ENCODE measurements at regions not wholly inside any gene's neighbourhood (a gene's known extent, or its start where the extent isn't known, plus 50 kb on each side); places are given as distances from the start of the nearest gene placed in this dataset.

GRCh38 chr10:61319386-61320256 lies 133.6 kb downstream of the TMEM26 start:
- intact Hi-C loops (cut with DNase I) = no loop called here
- no peak for DNase-seq (ENCODE audit: extremely low spot score in 2 of 2)
- Histone ChIP-seq H3K9me3 (no peaks in the 10 kb centered on the region), H3K4me1 (no peaks in the 10 kb centered on the region), H3K36me3 (no peaks in the 10 kb centered on the region), H3K4me3 (no peak overlapping the region), H3K27me3 (no peaks in the 10 kb centered on the region), H3K27ac (no peak overlapping the region)
- TF ChIP-seq POLR2AphosphoS5 (IDR thresholded peaks at IDR 0.05; ENCODE audit: insufficient read depth in 1 of 2, low read depth in 1 of 2) (no peak), POLR2A (IDR thresholded peaks at IDR 0.05) (no peak)
- TF ChIP-seq, protein P1, sequence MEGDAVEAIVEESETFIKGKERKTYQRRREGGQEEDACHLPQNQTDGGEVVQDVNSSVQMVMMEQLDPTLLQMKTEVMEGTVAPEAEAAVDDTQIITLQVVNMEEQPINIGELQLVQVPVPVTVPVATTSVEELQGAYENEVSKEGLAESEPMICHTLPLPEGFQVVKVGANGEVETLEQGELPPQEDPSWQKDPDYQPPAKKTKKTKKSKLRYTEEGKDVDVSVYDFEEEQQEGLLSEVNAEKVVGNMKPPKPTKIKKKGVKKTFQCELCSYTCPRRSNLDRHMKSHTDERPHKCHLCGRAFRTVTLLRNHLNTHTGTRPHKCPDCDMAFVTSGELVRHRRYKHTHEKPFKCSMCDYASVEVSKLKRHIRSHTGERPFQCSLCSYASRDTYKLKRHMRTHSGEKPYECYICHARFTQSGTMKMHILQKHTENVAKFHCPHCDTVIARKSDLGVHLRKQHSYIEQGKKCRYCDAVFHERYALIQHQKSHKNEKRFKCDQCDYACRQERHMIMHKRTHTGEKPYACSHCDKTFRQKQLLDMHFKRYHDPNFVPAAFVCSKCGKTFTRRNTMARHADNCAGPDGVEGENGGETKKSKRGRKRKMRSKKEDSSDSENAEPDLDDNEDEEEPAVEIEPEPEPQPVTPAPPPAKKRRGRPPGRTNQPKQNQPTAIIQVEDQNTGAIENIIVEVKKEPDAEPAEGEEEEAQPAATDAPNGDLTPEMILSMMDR (IDR thresholded peaks at IDR 0.05) = no peak

DNA sequence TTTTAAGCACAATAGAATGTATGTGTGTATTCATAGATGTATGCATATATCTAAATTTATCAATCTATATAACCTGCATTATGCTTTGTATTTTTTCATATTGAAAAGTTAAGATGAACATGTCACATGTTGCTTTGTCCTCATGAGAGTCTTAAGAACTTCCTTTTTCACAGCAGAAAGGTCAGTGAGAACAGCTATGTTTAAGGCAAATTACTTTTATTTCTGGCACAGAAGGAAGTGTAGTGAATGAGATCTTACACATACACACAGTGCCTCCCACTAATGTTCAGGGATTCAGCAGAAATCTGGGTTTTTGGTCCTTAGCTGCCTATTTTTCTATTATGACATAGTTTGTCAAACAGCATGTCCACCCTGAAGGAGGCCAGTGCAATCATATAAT lies 134.8 kb downstream of the TMEM26 start:
- no peaks in the 10 kb centered on the region for H3K36me3 ChIP-seq
- H3K9me3 ChIP-seq = no peaks in the 10 kb centered on the region
- no peak for DNase-seq (ENCODE audit: extremely low spot score in 2 of 2)
- H3K4me3 ChIP-seq = no peak overlapping the region
- intact Hi-C loops (cut with DNase I) = no loop called here
- H3K27me3 ChIP-seq = no peaks in the 10 kb centered on the region
- H3K4me1 ChIP-seq = no peaks in the 10 kb centered on the region
- no peak overlapping the region for H3K27ac ChIP-seq
- TF ChIP-seq POLR2AphosphoS5 (IDR thresholded peaks at IDR 0.05; ENCODE audit: insufficient read depth in 1 of 2, low read depth in 1 of 2) = no peak
- TF ChIP-seq, protein P1 (IDR thresholded peaks at IDR 0.05) = no peak
- no peak for TF ChIP-seq POLR2A (IDR thresholded peaks at IDR 0.05)

DNA sequence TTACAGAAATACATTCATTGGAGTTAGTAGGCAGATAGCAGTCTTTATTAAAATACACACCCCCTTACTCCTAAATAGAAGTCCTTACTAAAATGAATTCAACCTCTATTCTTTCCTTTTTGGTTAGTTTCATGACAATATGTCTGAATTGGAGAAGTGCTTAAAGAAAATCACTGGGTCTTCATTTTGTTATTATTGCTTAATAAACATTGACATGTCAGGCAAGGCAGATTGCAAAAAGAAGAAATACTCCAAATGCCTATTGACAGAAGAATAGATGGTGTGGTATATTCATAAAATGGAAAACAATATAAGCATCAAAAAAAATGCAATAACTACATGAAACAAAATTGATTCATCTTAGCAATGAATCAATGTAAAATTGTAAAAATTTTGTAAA lies 135.5 kb downstream of the TMEM26 start:
- no peaks in the 10 kb centered on the region for H3K36me3 ChIP-seq
- DNase-seq (ENCODE audit: extremely low spot score in 2 of 2) = no peak
- no peaks in the 10 kb centered on the region for H3K27me3 ChIP-seq
- TF ChIP-seq POLR2AphosphoS5 (IDR thresholded peaks at IDR 0.05; ENCODE audit: insufficient read depth in 1 of 2, low read depth in 1 of 2) (no peak), POLR2A (IDR thresholded peaks at IDR 0.05) (no peak)
- TF ChIP-seq, protein P1 (IDR thresholded peaks at IDR 0.05) = no peak
- H3K4me1 ChIP-seq = no peaks in the 10 kb centered on the region
- H3K4me3 ChIP-seq = no peak overlapping the region
- H3K9me3 ChIP-seq = no peaks in the 10 kb centered on the region
- H3K27ac ChIP-seq = no peak overlapping the region
- intact Hi-C loops (cut with DNase I) = no loop called here

DNA sequence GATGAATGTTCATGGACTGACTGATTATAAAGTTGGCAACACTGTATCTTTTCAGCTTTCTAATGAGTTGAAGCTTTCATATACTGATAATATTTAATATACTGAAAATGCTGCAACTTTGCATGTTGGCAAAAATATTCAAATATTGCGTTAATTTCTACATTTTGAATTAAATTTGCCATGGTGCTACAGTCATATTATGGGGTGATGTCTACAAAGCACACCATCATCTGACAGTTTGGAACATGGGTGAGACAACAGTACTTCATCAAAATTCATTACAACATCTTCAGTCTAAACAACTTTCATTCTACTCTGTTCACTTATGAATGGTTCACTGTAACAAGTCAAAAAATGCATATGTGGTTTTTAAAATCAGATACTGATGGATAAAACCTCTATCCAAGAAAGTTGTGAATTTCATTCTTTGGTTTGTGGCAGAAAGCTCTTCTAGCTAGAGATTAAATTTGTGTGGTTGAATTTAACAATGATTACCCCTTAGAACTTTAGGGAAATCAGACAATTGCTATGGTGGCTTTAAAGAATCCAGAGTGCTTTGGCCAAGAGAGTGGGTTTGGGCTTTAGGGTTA lies 136.4 kb downstream of the TMEM26 start:
- intact Hi-C loops (cut with DNase I) = no loop called here
- no peaks in the 10 kb centered on the region for H3K27me3 ChIP-seq
- TF ChIP-seq POLR2A (IDR thresholded peaks at IDR 0.05) (no peak), POLR2AphosphoS5 (IDR thresholded peaks at IDR 0.05; ENCODE audit: insufficient read depth in 1 of 2, low read depth in 1 of 2) (no peak)
- TF ChIP-seq, protein P1 (IDR thresholded peaks at IDR 0.05) = no peak
- no peak overlapping the region for H3K27ac ChIP-seq
- no peaks in the 10 kb centered on the region for H3K9me3 ChIP-seq
- H3K36me3 ChIP-seq = no peaks in the 10 kb centered on the region
- no peaks in the 10 kb centered on the region for H3K4me1 ChIP-seq
- H3K4me3 ChIP-seq = no peak overlapping the region
- DNase-seq (ENCODE audit: extremely low spot score in 2 of 2) = no peak

DNA sequence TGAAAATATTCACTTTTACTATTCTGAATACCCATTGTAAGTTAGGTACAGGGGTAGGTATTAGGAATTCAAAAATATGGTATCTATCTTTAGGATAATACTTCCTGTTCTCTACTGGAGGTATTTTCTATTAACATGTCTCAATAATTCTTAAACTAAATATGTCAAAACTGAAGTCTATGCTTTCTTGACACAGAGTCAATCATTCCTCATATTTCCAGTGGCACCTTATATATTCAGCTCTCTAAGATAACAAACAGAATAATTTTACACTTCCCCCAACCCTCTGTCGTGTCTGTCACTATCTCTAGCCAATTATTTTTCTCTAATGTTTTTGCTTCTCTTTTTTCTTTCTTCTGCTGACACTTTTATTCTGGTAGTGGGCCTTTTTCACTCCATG lies 138.9 kb downstream of the TMEM26 start:
- Histone ChIP-seq H3K4me1 (no peaks in the 10 kb centered on the region), H3K27me3 (no peaks in the 10 kb centered on the region), H3K9me3 (no peaks in the 10 kb centered on the region), H3K36me3 (no peaks in the 10 kb centered on the region), H3K27ac (no peak overlapping the region), H3K4me3 (no peak overlapping the region)
- no peak for DNase-seq (ENCODE audit: extremely low spot score in 2 of 2)
- TF ChIP-seq POLR2A (IDR thresholded peaks at IDR 0.05) (no peak), POLR2AphosphoS5 (IDR thresholded peaks at IDR 0.05; ENCODE audit: insufficient read depth in 1 of 2, low read depth in 1 of 2) (no peak)
- TF ChIP-seq, protein P1 (IDR thresholded peaks at IDR 0.05) = no peak
- intact Hi-C loops (cut with DNase I) = no loop called here

Data from vagina (tissue), 2 donors.